HCT116 (cell line): ENCODE measurements at regions not wholly inside any gene's neighbourhood (a gene's known extent, or its start where the extent isn't known, plus 50 kb on each side); places are given as distances from the start of the nearest gene placed in this dataset.

Experiments
- ATAC-seq: fragments of 200-7000 bp; cut with Tn5 transposase; 2 replicates; pipeline ENCODE4 v1.9.1; 2020; ENCODE audit warnings: mild to moderate bottlenecking, moderate library complexity
- BruUV-seq: library from RNA; stranded (reverse); fragments of 400-500 nt; replicated peaks from 2 replicates; lab custom pipeline; 2021; lab: Mats Ljungman, UMichigan
- CTCF ChIA-PET: fragments of 300-600 bp; sonication (Branson Sonifier 250); formaldehyde crosslinking; loops from one replicate; lab custom pipeline; 2021; ENCODE audit warnings: antibody characterized with exemption; lab: Charles Lee
- POLR2A ChIA-PET: fragments of 300-600, 350-600 bp; sonication (Branson Sonifier 250); formaldehyde crosslinking; loops from one replicate; lab custom pipeline; 2021; ENCODE audit warnings: antibody characterized with exemption; lab: Charles Lee
- RAD21 ChIA-PET, 2 experiments: fragments of 300-600 bp; sonication (Branson Sonifier 250); formaldehyde crosslinking; loops; one replicate each; lab custom pipeline; 2023; ENCODE audit warnings: low total read pairs in 2 of 2; ENCODE audit not compliant: uncharacterized antibody in 2 of 2, unreplicated experiment in 2 of 2, low non-redundant PET in 1 of 2; lab: Charles Lee
- DNase-seq: peaks from one replicate; pipeline ENCODE4 v3.0.0-alpha.2; 2010; ENCODE audit warnings: low read depth, low spot score
- H2AFZ ChIP-seq: fragments of 200-600 bp; shearing (Covaris generic), sonication (generic); 2 replicates; pipeline ENCODE4 v1.6.1; 2017; ENCODE audit warnings: low read depth, mixed run types, mixed read lengths, antibody characterized with exemption, low read length; ENCODE audit not compliant: poor library complexity, severe bottlenecking
- H3K27ac ChIP-seq: 2 replicates; pipeline ENCODE4 v1.5.1; 2012; ENCODE audit warnings: low read depth, low read length
- H3K27me3 ChIP-seq: fragments of 200-600 bp; sonication (generic); 2 replicates; pipeline ENCODE4 v1.6.1; 2016; ENCODE audit warnings: mixed run types, low read length, mixed read lengths; ENCODE audit not compliant: insufficient read depth
- H3K36me3 ChIP-seq, 2 experiments: fragments of 200-500 bp in 1 of 2; fragments of 200-600 bp in 1 of 2; sonication (Bioruptor generic) in 1 of 2; sonication (generic) in 1 of 2; 2 replicates each; pipeline versions ENCODE4 v1.5.1 to v1.6.1; 2014 to 2016; ENCODE audit warnings: low read length in 2 of 2, inconsistent platforms in 1 of 2, mixed read lengths in 1 of 2, mixed run types in 1 of 2; ENCODE audit not compliant: insufficient read depth in 2 of 2, control insufficient read depth in 1 of 2
- H3K4me1 ChIP-seq, 2 experiments: fragments of 200-600 bp in 1 of 2; sonication (generic) in 1 of 2; 2 replicates each; pipeline versions ENCODE4 v1.5.1 to v1.6.1; 2012 to 2017; ENCODE audit warnings: low read length in 2 of 2, inconsistent platforms in 1 of 2, mild to moderate bottlenecking in 1 of 2, mixed read lengths in 1 of 2, mixed run types in 1 of 2, moderate library complexity in 1 of 2; ENCODE audit not compliant: insufficient read depth in 2 of 2, control insufficient read depth in 1 of 2
- H3K4me2 ChIP-seq: fragments of 200-600 bp; sonication (generic); 2 replicates; pipeline ENCODE4 v1.6.1; 2017; ENCODE audit warnings: mixed run types, low read length, mixed read lengths
- H3K4me3 ChIP-seq, 2 experiments: fragments of 200-600 bp in 1 of 2; sonication (generic) in 1 of 2; replicated peaks in 1 of 2; 2 replicates each; pipeline ENCODE4 v1.5.1; 2011 to 2016; ENCODE audit warnings: low read length in 2 of 2, control low read depth in 1 of 2, low read depth in 1 of 2, mild to moderate bottlenecking in 1 of 2, mixed read lengths in 1 of 2, mixed run types in 1 of 2
- H3K79me2 ChIP-seq: fragments of 200-600 bp; sonication (generic); 2 replicates; pipeline ENCODE4 v1.6.1; 2017; ENCODE audit warnings: mild to moderate bottlenecking, mixed run types, low read length, moderate library complexity, mixed read lengths; ENCODE audit not compliant: insufficient read depth
- H3K9ac ChIP-seq: fragments of 200-600 bp; sonication (generic); 2 replicates; pipeline ENCODE4 v1.6.1; 2016; ENCODE audit warnings: low read length, mixed read lengths
- H3K9me2 ChIP-seq: fragments of 200-600 bp; sonication (generic), shearing (Covaris generic); 2 replicates; pipeline ENCODE4 v1.6.1; 2017; ENCODE audit warnings: mixed run types, mild to moderate bottlenecking, moderate library complexity; ENCODE audit not compliant: insufficient read depth
- H3K9me3 ChIP-seq, 2 experiments: fragments of 200-500 bp in 1 of 2; fragments of 200-600 bp in 1 of 2; sonication (Bioruptor generic) in 1 of 2; sonication (generic) in 1 of 2; 2 replicates each; pipeline ENCODE4 v1.6.1; 2014 to 2017; ENCODE audit warnings: low read length in 2 of 2, mixed read lengths in 2 of 2, inconsistent platforms in 1 of 2, low read depth in 1 of 2, mild to moderate bottlenecking in 1 of 2, mixed run types in 1 of 2, moderate library complexity in 1 of 2; ENCODE audit not compliant: control insufficient read depth in 1 of 2, insufficient read depth in 1 of 2
- H4K20me1 ChIP-seq: fragments of 200-600 bp; sonication (generic), shearing (Covaris generic); 2 replicates; pipeline ENCODE4 v1.6.1; 2017; ENCODE audit warnings: mixed run types, mild to moderate bottlenecking, moderate library complexity; ENCODE audit not compliant: insufficient read depth
- CBX3 ChIP-seq: IDR thresholded peaks from 2 replicates; pipeline ENCODE4 v1.6.1; 2012; ENCODE audit warnings: low read depth
- ELF1 ChIP-seq: IDR thresholded peaks from 2 replicates; pipeline ENCODE4 v1.6.1; 2012; ENCODE audit warnings: low read depth, borderline replicate concordance
- EZH2 ChIP-seq: fragments of 200-600 bp; sonication (generic); IDR thresholded peaks from 2 replicates; pipeline ENCODE4 v1.6.1; 2017; ENCODE audit warnings: antibody characterized with exemption, mixed run types
- FOSL1 ChIP-seq: IDR thresholded peaks from 2 replicates; pipeline ENCODE4 v1.6.1; 2012; ENCODE audit warnings: low read depth
- JUND ChIP-seq: IDR thresholded peaks from 2 replicates; pipeline ENCODE4 v1.6.1; 2012
- POLR2A ChIP-seq: IDR thresholded peaks from 2 replicates; pipeline ENCODE4 v1.7.0; 2011; ENCODE audit warnings: borderline replicate concordance; ENCODE audit not compliant: insufficient read depth, insufficient read length; ENCODE audit errors: extremely low read depth
- SIN3A ChIP-seq: IDR thresholded peaks from 2 replicates; pipeline ENCODE4 v1.6.1; 2012; ENCODE audit warnings: low read depth
- SP1 ChIP-seq: IDR thresholded peaks from 2 replicates; pipeline ENCODE4 v1.6.1; 2012; ENCODE audit warnings: low read depth
- TCF7L2 ChIP-seq: IDR thresholded peaks from 2 replicates; pipeline ENCODE4 v1.7.0; 2011; ENCODE audit warnings: borderline replicate concordance, inconsistent platforms; ENCODE audit not compliant: insufficient read depth, insufficient read length; ENCODE audit errors: extremely low read depth
- YY1 ChIP-seq: IDR thresholded peaks from 2 replicates; pipeline ENCODE4 v1.6.1; 2011; ENCODE audit warnings: low read length, low read depth, moderate library complexity, mild to moderate bottlenecking; ENCODE audit not compliant: insufficient replicate concordance; ENCODE audit errors: extremely low read depth
- ZFX ChIP-seq: fragments of 450-650 bp; IDR thresholded peaks from 2 replicates; pipeline ENCODE4 v1.6.1; 2017
- intact Hi-C: fragments of 100-400 bp; cut with micrococcal nuclease; formaldehyde crosslinking; loops from 2 replicates; pipeline ENCODE4 v1.10.0; 2022
- TF ChIP-seq, protein P1 (sequence below): IDR thresholded peaks from 2 replicates; pipeline ENCODE4 v1.6.1; 2012
- TF ChIP-seq, protein P2 (sequence below): IDR thresholded peaks from 2 replicates; pipeline ENCODE4 v1.6.1; 2011; ENCODE audit warnings: mild to moderate bottlenecking, low read length, moderate library complexity; ENCODE audit not compliant: insufficient replicate concordance; ENCODE audit errors: extremely low read depth
- TF ChIP-seq, protein P3 (sequence below), 3 experiments: fragments of 200-600 bp in 1 of 3; sonication (generic) in 1 of 3; IDR thresholded peaks in 2 of 3; conservative IDR thresholded peaks in 1 of 3; 2 replicates each; pipeline ENCODE4 v1.5.1; 2012 to 2017; ENCODE audit warnings: low read depth in 2 of 3, low read length in 2 of 3, antibody characterized with exemption in 1 of 3, borderline replicate concordance in 1 of 3, control low read depth in 1 of 3, mild to moderate bottlenecking in 1 of 3, mixed read lengths in 1 of 3, mixed run types in 1 of 3, moderate library complexity in 1 of 3; ENCODE audit not compliant: insufficient read depth in 1 of 3

DNA sequence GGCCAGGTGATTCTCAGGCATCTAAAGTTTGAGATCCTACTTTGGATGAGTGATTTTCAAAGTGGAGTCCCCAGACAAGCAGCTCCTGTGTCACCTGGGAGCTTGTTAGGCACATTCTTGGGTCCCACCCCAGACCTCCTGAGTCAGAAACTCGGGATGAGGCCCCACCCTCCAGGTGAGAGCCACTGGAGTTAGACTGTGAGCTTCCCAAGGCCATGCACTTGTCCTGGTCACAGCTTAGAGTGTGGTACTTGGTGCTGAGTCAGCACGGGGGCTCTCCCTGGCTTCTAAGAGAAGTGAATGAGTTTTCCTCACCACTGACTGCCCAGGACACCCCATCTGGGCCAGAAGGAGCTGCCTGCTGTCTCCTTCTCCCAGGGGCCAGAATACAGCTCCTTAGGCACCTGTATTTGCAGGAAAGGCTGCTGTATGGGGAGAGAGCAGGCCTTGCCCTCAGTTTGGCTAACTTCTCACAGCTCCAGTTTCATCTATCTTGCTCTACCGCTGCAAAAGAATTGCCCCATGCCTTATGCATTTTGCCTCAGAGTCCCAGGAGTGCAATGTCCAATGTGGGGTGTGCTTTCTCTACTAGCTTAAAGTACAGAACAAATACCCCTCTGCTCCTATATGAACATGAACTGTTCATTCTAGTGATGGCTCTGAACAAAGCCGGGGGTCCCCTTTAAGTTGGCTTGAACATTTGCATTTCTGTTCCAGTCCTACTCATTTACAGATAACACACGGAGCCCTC lies 98.1 kb downstream of the PSMG1 start:
- no peak overlapping the region for H3K4me3 ChIP-seq
- no peaks in the 10 kb centered on the region for H3K9me2 ChIP-seq
- POLR2A ChIA-PET, result no interaction called here
- RAD21 ChIA-PET, result no interaction called here
- H3K9ac ChIP-seq, result no peak overlapping the region
- no peak overlapping the region for H3K4me2 ChIP-seq
- no peak overlapping the region for H3K27ac ChIP-seq
- TF ChIP-seq, protein P1, sequence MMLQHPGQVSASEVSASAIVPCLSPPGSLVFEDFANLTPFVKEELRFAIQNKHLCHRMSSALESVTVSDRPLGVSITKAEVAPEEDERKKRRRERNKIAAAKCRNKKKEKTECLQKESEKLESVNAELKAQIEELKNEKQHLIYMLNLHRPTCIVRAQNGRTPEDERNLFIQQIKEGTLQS, result no peak
- no peak for TF ChIP-seq JUND
- TF ChIP-seq FOSL1, result no peak
- TF ChIP-seq ZFX, result no peak
- TF ChIP-seq SP1, result no peak
- no peak for TF ChIP-seq SIN3A
- TF ChIP-seq, protein P2, sequence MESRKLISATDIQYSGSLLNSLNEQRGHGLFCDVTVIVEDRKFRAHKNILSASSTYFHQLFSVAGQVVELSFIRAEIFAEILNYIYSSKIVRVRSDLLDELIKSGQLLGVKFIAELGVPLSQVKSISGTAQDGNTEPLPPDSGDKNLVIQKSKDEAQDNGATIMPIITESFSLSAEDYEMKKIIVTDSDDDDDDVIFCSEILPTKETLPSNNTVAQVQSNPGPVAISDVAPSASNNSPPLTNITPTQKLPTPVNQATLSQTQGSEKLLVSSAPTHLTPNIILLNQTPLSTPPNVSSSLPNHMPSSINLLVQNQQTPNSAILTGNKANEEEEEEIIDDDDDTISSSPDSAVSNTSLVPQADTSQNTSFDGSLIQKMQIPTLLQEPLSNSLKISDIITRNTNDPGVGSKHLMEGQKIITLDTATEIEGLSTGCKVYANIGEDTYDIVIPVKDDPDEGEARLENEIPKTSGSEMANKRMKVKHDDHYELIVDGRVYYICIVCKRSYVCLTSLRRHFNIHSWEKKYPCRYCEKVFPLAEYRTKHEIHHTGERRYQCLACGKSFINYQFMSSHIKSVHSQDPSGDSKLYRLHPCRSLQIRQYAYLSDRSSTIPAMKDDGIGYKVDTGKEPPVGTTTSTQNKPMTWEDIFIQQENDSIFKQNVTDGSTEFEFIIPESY, result no peak
- intact Hi-C loops, result no loop called here
- no peaks in the 10 kb centered on the region for H3K9me3 ChIP-seq
- peaks cover 4 to 12% of the 10 kb centered on the region in 2 experiments; a peak in 2 of 4 replicates for H3K4me1 ChIP-seq
- no peak overlapping the region for H2AFZ ChIP-seq
- BruUV-seq, result no TSS peak
- ATAC-seq, result no peak
- no peak for DNase-seq
- no peaks in the 10 kb centered on the region for H4K20me1 ChIP-seq
- CTCF ChIA-PET, result no interaction called here
- H3K79me2 ChIP-seq, result no peaks in the 10 kb centered on the region
- no peaks in the 10 kb centered on the region for H3K36me3 ChIP-seq
- H3K27me3 ChIP-seq, result no peaks in the 10 kb centered on the region

DNA sequence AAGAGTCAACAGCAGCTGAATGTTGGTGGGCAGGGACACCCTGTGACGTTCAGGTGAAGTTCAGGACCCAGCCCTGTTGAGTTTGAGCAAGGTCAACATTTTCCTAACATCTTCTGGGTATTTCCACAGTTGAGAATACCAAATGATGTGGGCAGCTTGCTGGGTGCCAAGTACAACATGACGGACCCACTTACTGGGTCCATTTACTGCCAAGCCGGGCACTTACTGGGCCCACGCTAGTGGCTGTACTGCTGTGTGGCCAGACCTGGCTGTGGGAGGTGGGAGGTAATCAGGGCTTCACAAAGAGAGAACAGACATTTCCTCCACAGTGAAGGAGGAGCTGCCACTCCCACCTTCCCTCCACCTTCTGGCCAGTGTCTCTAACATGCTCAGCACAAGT lies 99.2 kb downstream of the PSMG1 start:
- Histone ChIP-seq H3K9ac (no peak overlapping the region), H3K4me1 (peaks cover 4 to 12% of the 10 kb centered on the region in 2 experiments; a peak in 2 of 4 replicates), H3K9me3 (no peaks in the 10 kb centered on the region), H3K9me2 (no peaks in the 10 kb centered on the region), H3K36me3 (no peaks in the 10 kb centered on the region), H3K4me3 (no peak overlapping the region), H3K27ac (no peak overlapping the region), H4K20me1 (no peaks in the 10 kb centered on the region), H2AFZ (no peak overlapping the region), H3K79me2 (no peaks in the 10 kb centered on the region), H3K4me2 (no peak overlapping the region), H3K27me3 (no peaks in the 10 kb centered on the region)
- ChIA-PET POLR2A (no interaction called here), RAD21 (no interaction called here), CTCF (no interaction called here)
- intact Hi-C loops, result no loop called here
- DNase-seq, result no peak
- no TSS peak for BruUV-seq
- ATAC-seq, result no peak
- TF ChIP-seq POLR2A, result no peak
- no peak for TF ChIP-seq TCF7L2
- TF ChIP-seq, protein P3, sequence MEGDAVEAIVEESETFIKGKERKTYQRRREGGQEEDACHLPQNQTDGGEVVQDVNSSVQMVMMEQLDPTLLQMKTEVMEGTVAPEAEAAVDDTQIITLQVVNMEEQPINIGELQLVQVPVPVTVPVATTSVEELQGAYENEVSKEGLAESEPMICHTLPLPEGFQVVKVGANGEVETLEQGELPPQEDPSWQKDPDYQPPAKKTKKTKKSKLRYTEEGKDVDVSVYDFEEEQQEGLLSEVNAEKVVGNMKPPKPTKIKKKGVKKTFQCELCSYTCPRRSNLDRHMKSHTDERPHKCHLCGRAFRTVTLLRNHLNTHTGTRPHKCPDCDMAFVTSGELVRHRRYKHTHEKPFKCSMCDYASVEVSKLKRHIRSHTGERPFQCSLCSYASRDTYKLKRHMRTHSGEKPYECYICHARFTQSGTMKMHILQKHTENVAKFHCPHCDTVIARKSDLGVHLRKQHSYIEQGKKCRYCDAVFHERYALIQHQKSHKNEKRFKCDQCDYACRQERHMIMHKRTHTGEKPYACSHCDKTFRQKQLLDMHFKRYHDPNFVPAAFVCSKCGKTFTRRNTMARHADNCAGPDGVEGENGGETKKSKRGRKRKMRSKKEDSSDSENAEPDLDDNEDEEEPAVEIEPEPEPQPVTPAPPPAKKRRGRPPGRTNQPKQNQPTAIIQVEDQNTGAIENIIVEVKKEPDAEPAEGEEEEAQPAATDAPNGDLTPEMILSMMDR (IDR thresholded peaks at IDR 0.05 in 2 of 3, conservative IDR thresholded peaks at IDR 0.05 in 1 of 3; ENCODE audit: borderline replicate concordance in 1 of 3, insufficient read depth in 1 of 3, low read depth in 2 of 3, low read length in 2 of 3), result no peak
- TF ChIP-seq YY1, result no peak
- TF ChIP-seq, protein P2, result no peak
- TF ChIP-seq CBX3, result no peak
- TF ChIP-seq ELF1, result no peak
- TF ChIP-seq EZH2, result no peak
